ENCODE measurements at regions not wholly inside any gene's neighbourhood (a gene's known extent, or its start where the extent isn't known, plus 50 kb on each side); places are given as distances from the start of the nearest gene placed in this dataset.

DNA sequence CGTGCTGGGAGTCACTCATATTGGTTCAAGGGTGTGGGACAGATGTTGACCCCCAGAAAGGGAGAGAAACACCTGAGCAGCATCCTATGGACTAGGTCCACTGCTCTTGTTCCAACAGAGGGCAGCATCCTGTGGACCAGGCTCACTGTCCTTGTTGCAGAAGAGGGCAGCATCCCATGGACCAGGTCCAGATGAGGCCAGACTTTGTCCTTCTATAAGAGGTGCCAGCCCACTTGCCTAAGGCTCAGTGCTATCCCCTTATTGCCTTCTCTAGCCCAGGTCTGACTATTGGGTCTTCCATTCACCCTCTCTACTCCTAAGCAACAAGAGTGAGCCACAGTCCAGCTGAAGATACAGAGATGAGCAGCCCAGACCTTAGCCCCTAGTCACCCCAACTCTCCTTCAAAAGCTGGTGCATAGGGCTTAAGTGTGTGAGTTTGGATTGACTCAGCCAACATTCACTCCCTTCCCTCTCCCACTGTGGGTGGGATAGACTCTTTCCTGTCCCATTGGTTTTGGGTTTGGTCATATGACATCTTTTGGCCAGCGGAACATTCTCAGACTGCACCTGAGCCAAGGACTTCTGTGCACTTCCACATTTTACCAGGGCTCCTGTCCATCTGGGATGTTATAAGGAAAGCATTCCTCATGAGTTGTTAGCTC lies 132.4 kb upstream of the GPC1 start:
- CTCF ChIA-PET, result no interaction called here
- POLR2A ChIA-PET, result no interaction called here

DNA sequence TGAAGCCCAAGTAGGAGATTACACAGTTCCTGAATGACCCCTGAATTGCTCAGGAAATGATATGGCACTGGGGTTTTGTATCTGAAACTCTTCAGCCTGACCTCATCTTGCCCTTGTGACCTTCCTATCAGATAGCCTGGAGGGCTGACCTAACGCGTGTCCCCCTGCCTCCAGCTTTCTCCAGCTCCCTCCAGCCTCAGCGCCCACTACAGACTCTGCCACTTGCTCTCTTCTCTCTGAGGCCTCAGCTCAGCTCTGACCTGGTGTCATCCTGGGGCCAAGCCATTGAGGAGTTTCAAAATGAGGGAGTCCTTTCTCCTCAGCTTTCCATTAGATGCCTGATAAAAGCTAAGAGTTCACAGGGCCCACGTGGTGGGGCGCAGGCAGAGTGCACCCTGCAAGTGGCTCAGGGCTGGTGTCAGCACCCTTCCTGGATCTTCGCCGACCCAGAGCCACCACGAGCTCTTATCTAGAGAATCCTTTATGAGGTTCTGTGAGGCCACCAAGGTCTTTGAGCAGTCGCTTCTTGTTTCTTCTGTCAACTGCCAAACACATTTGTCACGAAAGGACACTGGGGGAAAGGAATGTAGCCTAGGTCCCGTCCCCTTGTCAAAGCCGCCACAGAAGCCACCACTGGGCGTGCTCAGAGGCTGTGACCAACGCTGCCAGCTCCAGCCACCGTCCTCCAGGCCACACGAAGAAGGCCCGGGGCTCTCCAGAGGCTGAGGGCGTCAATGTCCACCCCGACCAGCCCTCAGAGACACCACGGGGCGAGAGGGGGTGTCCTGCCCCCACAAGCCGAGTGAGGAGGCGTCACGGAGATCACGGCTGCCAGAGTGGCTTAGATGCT lies 131.3 kb upstream of the GPC1 start:
- TF ChIP-seq LEF1 (IDR thresholded peaks at IDR 0.05; ENCODE audit: borderline replicate concordance) (no peak), L3MBTL2 (conservative IDR thresholded peaks at IDR 0.05) (no peak), ARNT (IDR thresholded peaks at IDR 0.05) (no peak), HDGF (IDR thresholded peaks at IDR 0.05; ENCODE audit: borderline replicate concordance) (no peak), SUZ12 (IDR thresholded peaks at IDR 0.05) (no peak), FOXM1 (IDR thresholded peaks at IDR 0.05; ENCODE audit: borderline replicate concordance) (no peak), SP1 (IDR thresholded peaks at IDR 0.05) (no peak), BHLHE40 (IDR thresholded peaks at IDR 0.05; ENCODE audit: borderline replicate concordance) (no peak), ELF4 (IDR thresholded peaks at IDR 0.05) (no peak)
- CTCF ChIA-PET, result no interaction called here
- no peak for DNase-seq (ENCODE audit: extremely low spot score)
- POLR2A ChIA-PET, result no interaction called here

More for the DNA sequence above, 132.4 kb upstream of the GPC1 start:
- TF ChIP-seq CTBP1 (IDR thresholded peaks at IDR 0.05; ENCODE audit: borderline replicate concordance) (no peak), SUZ12 (IDR thresholded peaks at IDR 0.05) (no peak), ZNF384 (IDR thresholded peaks at IDR 0.05) (no peak), PKNOX1 (IDR thresholded peaks at IDR 0.05) (no peak), FOXK2 (IDR thresholded peaks at IDR 0.05) (no peak), HDGF (IDR thresholded peaks at IDR 0.05; ENCODE audit: borderline replicate concordance) (no peak), TARDBP (IDR thresholded peaks at IDR 0.05) (no peak), ELF4 (IDR thresholded peaks at IDR 0.05) (no peak), SP1 (IDR thresholded peaks at IDR 0.05) (no peak), FOXA1 (IDR thresholded peaks at IDR 0.05) (no peak), BHLHE40 (IDR thresholded peaks at IDR 0.05; ENCODE audit: borderline replicate concordance) (no peak), FOXM1 (IDR thresholded peaks at IDR 0.05; ENCODE audit: borderline replicate concordance) (no peak), LEF1 (IDR thresholded peaks at IDR 0.05; ENCODE audit: borderline replicate concordance) (no peak)
- no peak for DNase-seq (ENCODE audit: extremely low spot score)

DNA sequence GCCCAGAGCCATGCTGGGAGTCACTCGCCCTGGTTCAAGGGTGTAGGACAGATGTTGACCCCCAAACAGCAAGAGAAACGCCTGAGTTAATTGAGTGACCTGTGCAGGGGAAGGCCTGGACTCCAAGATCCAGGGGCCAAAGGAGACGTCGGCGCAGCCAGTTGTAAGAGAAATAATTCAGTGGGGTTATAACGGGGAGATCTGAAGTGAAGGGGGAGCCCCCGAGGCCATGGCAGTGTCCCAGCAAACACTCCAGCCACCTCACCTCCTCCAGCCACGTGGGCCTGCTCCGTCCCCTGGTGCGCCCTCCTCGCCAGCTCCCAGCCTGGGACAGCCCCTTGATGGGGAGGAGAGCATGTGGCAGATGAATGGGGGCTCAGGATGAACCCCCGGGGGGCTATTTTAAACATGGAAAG lies 130.7 kb upstream of the GPC1 start:
- POLR2A ChIA-PET, result no interaction called here
- TF ChIP-seq FOXM1 (IDR thresholded peaks at IDR 0.05; ENCODE audit: borderline replicate concordance) (no peak), CTBP1 (IDR thresholded peaks at IDR 0.05; ENCODE audit: borderline replicate concordance) (no peak), SP1 (IDR thresholded peaks at IDR 0.05) (no peak)
- DNase-seq (ENCODE audit: extremely low spot score), result no peak
- CTCF ChIA-PET, result no interaction called here

DNA sequence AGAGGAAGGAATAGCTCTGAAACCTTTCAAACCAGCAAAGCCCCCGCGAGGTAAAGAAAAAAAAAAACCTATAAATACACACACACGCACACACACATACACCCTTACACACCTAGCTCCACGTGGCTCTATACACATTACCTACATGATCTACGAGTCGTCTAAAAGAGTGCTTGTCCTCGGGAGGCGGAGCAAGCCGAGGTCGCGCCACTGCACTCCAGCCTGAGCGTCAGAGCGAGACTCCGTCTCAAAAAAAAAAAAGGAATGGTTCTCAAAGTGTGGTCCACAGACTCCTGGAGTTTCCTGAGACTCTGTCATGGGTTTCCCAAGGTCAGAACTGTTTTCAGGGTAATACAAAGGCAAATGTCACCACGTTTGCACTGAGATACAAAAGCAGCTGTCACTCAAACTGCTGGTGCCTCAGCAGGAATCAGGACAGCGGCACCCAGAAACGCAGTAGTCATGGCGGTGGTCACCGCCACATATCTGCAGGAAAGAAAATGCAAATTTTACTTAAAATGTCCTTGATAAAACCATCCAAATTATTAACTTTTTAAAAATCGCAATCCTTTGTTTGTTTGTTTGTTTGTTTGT lies 130.0 kb upstream of the GPC1 start:
- POLR2A ChIA-PET, result no interaction called here
- DNase-seq (ENCODE audit: extremely low spot score), result no peak
- CTCF ChIA-PET, result no interaction called here
- no peak for TF ChIP-seq SUZ12 (IDR thresholded peaks at IDR 0.05)
- TF ChIP-seq HDGF (IDR thresholded peaks at IDR 0.05; ENCODE audit: borderline replicate concordance), result no peak
- peak; percentile 68 for TF ChIP-seq PKNOX1 (IDR thresholded peaks at IDR 0.05)

DNA sequence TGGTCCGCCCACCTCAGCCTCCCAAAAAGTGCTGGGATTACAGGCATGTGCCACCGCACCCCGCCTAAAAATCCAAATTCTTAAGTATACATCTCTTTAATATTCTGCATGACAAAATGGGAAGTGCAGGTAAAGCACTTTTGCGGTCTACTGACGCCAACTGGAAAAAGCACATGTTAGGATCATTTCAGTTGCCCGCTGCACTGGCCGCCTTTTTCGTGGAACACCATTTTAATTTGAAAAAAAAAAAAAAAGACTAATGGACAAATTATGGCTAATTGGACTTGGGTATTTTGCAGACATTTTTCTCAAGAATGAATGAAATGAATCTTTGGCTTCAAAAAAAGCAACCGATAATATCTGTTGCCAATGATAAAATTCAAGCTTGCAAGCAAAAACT lies 129.3 kb upstream of the GPC1 start:
- ChIA-PET POLR2A (no interaction called here), CTCF (no interaction called here)
- TF ChIP-seq FOXK2 (IDR thresholded peaks at IDR 0.05), result no peak
- TF ChIP-seq SP1 (IDR thresholded peaks at IDR 0.05), result no peak
- TF ChIP-seq ARNT (IDR thresholded peaks at IDR 0.05), result no peak
- no peak for TF ChIP-seq ELF4 (IDR thresholded peaks at IDR 0.05)
- no peak for TF ChIP-seq HDGF (IDR thresholded peaks at IDR 0.05; ENCODE audit: borderline replicate concordance)
- TF ChIP-seq LEF1 (IDR thresholded peaks at IDR 0.05; ENCODE audit: borderline replicate concordance), result no peak
- TF ChIP-seq L3MBTL2 (conservative IDR thresholded peaks at IDR 0.05), result no peak
- TF ChIP-seq CTBP1 (IDR thresholded peaks at IDR 0.05; ENCODE audit: borderline replicate concordance), result no peak
- no peak for TF ChIP-seq BHLHE40 (IDR thresholded peaks at IDR 0.05; ENCODE audit: borderline replicate concordance)
- no peak for TF ChIP-seq ZNF384 (IDR thresholded peaks at IDR 0.05)
- TF ChIP-seq PKNOX1 (IDR thresholded peaks at IDR 0.05), result no peak
- TF ChIP-seq SUZ12 (IDR thresholded peaks at IDR 0.05), result no peak
- TF ChIP-seq NFRKB (IDR thresholded peaks at IDR 0.05), result no peak
- TF ChIP-seq TARDBP (IDR thresholded peaks at IDR 0.05), result no peak
- DNase-seq (ENCODE audit: extremely low spot score), result no peak

DNA sequence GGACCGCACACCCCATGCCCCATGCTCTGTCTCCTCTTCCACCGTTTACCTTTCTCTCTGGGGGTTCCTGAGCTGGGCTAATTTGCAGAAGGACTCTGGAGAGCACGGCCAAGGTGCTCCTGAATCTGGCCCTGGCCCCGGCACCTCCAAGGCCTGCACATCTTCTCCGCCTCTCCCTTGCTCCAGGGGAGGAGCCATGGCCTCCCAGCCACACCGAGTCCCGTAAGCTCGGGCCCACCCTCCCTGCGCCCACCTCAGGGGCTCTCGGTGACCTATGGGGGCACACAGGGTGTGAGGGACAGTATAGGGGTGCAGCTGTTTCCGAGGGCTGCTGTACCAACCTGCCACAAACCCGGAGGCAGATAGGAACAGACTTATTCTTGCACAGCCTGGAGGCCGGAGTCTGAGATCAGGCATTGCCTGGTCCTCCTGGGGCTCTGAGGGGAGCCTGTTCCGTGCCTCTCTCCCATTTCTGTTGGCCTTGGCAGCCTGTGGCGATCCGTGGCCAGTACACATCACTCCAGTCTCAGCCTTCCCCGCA lies 127.3 kb upstream of the GPC1 start:
- DNase-seq (ENCODE audit: extremely low spot score), result no peak
- no peak for TF ChIP-seq SUZ12 (IDR thresholded peaks at IDR 0.05)
- ChIA-PET POLR2A (no interaction called here), CTCF (no interaction called here)
